ENCODE measurements at regions not wholly inside any gene's neighbourhood (a gene's known extent, or its start where the extent isn't known, plus 50 kb on each side); places are given as distances from the start of the nearest gene placed in this dataset.
A peak's percentile ranks its signal among the peaks of the same experiment; 100 is the strongest.

DNA sequence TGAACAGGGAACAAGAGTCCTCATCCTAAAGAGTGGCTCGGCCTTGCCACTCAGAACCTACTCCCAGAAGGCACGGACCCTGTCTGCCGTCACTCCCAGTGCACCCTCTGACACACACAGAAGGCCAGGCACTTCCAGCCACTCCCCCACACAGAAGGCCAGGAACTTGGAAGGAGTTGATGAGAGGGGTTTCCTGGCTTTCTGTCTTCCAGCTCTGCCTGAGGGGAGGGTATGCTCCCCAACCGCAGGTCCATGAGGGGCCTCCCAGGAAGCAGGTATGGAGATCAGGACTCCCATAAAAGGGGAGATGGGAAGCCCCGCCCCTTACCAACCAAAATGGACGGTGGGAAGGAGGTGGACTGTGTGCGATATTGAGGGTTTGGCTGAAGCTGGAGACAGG is 247.6 kb upstream of the IRX4 start:
- Mint-ChIP-seq H3K27me3 (peaks cover 0 to 6% (median 0%) of the 10 kb centered on the region in 3 donors), H3K27ac (no peak overlapping the region), H3K9me3 (peaks cover 0 to 5% (median 0%) of the 10 kb centered on the region in 7 donors), H3K4me1 (peaks cover 0 to 2% (median 0%) of the 10 kb centered on the region in 3 donors), H3K4me3 (no peak overlapping the region), H3K36me3 (no peaks in the 10 kb centered on the region)
- no peak for ATAC-seq (ENCODE audit: low read depth in 2 of 2)
- no peak for DNase-seq

DNA sequence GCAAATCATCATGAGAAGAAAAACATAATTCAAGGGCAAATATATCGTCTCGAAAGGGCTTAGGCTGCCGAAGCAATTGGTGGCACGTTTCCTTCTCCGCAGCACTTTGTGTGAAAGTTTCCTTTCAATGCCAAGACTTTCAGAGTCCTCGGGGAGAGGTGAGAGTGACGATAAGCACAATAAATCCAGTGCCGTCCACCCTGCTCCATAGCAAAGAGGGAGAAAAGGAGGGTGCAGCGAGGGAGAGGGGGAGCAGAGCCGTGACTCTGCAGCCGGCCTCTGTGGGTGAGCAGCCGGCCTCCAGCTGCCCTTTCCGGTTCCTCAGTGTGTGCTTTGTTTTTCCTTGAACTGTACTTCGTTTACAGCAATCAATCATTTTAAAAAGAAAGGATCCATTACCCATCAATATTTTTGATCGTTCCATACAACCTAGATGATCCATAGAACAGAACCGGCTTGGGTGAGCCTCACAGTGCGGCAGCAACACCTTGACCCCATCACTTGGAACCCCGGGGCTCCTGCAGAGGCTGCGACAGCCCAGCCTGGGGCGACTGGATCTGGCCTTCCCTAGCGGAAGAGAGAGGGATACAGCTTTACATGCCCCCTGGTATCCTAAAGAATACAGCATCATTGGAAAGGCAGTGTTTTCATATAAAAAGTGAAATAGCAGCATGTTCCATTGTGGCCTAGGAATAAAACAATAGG is 247.0 kb upstream of the IRX4 start:
- DNase-seq = no peak
- Mint-ChIP-seq H3K4me1 (peaks cover 0 to 2% (median 0%) of the 10 kb centered on the region in 3 donors), H3K36me3 (no peaks in the 10 kb centered on the region), H3K27me3 (peaks cover 0 to 12% (median 0%) of the 10 kb centered on the region in 3 donors), H3K4me3 (no peak overlapping the region), H3K27ac (no peak overlapping the region), H3K9me3 (peaks cover 0 to 5% (median 2%) of the 10 kb centered on the region in 7 donors)
- ATAC-seq (ENCODE audit: low read depth in 2 of 2) = no peak

DNA sequence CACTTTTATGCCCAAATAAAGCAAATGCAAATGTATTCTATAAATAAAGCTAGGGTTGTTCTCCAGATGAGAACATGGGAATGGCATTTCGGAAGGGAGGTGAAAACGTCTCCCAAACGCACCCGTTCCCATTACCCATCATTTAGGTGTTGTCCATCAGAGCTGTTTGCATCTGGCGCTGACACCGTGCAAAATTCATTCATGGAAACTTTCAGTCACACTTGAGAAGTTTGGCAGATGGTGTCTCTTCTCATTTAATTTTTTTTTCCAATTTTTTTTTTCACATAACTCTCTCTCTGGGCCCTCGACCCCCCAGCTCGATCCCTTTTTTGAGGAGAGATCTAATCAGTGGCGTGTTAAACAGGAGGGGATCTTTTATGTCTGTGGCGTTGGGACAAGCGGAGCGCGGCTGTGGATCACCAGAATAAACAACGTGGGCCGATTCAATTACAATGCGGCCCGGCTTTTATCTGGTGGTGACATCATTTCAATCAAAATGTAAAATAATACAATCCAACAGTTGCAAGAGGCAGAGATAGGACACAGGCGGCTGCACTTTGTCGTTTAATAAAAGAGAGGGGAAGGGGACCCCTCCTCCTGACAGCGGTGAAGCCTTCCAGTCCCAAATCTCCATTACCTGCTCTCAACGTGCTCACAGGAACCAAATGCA is 246.1 kb upstream of the IRX4 start:
- Mint-ChIP-seq H3K9me3 (peaks cover 0 to 5% (median 2%) of the 10 kb centered on the region in 7 donors), H3K27ac (no peak overlapping the region), H3K36me3 (no peaks in the 10 kb centered on the region), H3K27me3 (peaks cover 0 to 12% (median 0%) of the 10 kb centered on the region in 3 donors), H3K4me3 (no peak overlapping the region), H3K4me1 (peaks cover 0 to 2% (median 0%) of the 10 kb centered on the region in 3 donors)
- DNase-seq = no peak
- ATAC-seq (ENCODE audit: low read depth in 2 of 2) = no peak

DNA sequence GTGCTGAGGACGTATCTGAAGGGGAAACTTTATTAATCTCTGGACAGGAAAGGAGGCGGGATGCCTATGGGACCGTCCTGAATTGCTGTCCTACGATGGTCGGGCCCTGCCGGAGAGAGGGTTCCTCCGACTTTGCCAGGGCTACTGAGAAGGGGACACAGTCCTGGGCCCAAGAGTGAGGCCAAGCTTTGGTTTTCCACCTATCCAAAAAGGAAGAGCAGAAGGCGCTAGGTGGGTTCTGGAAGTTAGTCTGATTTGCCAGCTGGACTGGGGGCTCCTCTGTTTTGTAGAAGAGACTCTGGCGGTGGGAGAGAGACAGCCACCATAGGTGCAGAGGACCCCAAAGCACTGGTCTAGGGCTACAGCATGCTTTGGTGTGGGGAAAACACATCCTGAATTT is 243.8 kb upstream of the IRX4 start:
- Mint-ChIP-seq H3K27me3 (peaks cover 0 to 12% (median 0%) of the 10 kb centered on the region in 3 donors), H3K4me3 (no peak overlapping the region), H3K9me3 (peaks cover 0 to 11% (median 6%) of the 10 kb centered on the region in 7 donors), H3K4me1 (no peaks in the 10 kb centered on the region), H3K36me3 (no peaks in the 10 kb centered on the region), H3K27ac (no peak overlapping the region)
- ATAC-seq (ENCODE audit: low read depth in 2 of 2) (no peak), DNase-seq (no peak)

DNA sequence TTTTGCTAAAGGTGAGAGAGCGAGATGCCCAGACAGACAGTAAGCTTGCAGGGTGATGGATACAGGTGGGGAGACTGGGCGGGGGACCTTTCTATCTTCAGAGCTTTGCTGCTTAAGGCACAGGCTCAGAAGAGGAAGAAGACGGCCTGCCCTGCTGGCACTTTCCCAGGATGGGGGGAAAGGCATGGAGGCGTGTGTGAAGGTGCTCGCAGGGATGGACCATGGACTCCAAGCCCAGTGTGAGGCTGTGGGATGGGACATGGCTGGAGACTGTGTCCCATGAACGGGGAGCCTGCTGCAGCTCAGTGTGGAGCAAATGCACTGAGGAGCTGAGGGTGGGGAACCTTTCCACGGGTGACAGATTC is 243.2 kb upstream of the IRX4 start:
- Mint-ChIP-seq H3K27me3 (peaks cover 0 to 12% (median 1%) of the 10 kb centered on the region in 3 donors), H3K4me3 (no peak overlapping the region), H3K27ac (no peak overlapping the region), H3K4me1 (no peaks in the 10 kb centered on the region), H3K9me3 (peaks cover 0 to 13% (median 9%) of the 10 kb centered on the region in 7 donors), H3K36me3 (no peaks in the 10 kb centered on the region)
- ATAC-seq (ENCODE audit: low read depth in 2 of 2) (no peak), DNase-seq (no peak)

DNA sequence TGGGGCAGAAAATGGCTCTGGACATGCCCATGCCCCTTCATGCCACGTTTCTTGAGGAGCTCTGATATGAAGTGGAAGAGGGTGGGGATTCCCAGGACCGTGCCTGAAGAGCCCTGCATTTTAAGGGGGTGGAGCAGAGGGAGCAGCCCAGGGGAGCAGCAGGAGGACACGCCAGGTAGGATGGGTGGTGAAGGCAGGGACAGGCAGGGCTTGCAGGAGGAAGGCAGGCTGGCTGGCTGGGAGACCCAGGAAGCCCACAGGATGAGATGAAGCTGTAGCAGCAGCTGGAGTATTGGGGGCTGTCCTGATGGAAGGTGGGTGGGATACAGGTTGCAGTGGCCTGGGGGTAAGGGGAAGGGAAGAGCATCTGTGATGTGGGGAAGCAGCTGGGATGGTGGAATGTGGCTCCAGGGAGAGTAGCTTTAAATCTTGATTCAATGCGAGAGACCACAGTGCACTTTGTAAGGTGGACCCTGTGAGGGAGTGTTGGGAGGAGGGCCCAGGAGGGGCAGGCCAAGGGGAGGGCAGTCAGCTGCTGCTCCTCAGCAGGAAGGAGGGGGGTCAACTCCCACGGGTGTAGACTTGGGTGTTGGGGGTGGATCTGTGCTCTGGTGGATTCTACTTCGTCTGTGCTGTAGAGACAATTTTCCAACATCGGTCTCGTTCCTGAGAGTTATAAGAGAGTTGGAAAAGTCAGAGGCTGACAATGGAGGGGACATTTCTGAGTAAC is 242.6 kb upstream of the IRX4 start:
- Mint-ChIP-seq H3K4me1 (no peaks in the 10 kb centered on the region), H3K9me3 (peaks cover 0 to 19% (median 11%) of the 10 kb centered on the region in 7 donors), H3K4me3 (peak overlapping the region in 1 of 8 donors; percentile 63), H3K27me3 (peaks cover 0 to 12% (median 5%) of the 10 kb centered on the region in 3 donors), H3K27ac (no peak overlapping the region), H3K36me3 (no peaks in the 10 kb centered on the region)
- ATAC-seq (ENCODE audit: low read depth in 2 of 2) (no peak), DNase-seq (no peak)

DNA sequence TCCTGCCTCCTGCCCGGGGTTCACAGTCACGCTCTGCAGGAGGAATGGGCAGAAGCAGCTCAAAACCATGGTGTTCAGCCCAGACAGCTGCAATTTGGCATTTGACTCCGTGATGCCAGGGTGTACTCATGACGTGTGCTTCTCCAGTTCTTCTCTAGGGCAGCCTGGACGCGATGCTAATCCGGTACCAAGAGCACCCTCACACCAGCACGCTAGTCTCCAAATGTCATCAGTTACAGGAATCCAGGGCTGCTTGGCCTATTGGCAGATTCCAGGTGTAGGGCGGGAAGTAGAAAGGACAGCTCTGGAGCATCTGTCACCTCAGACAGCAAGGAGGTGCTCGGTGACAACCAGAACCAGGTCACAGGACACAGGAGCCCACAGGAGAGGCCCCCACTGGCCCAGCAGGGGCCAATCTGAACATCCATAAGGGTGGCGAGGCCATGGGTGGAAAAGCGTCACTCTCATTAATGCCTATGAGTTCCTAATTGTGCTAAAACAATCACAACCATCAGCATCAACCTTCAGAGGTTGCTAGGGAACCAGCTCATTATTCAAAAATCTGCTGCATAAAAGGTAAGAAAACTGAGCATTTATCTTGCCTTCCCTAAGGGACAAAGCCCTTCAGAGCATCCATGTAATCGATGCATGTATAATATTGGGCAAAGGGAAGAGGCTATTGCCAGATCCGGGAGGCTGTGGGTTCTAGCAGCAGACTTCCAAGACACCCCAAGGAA is 241.9 kb upstream of the IRX4 start:
- Mint-ChIP-seq H3K4me1 (no peaks in the 10 kb centered on the region), H3K4me3 (peak overlapping the region in 1 of 8 donors; percentile 63), H3K27me3 (peaks cover 0 to 12% (median 5%) of the 10 kb centered on the region in 3 donors)

DNA sequence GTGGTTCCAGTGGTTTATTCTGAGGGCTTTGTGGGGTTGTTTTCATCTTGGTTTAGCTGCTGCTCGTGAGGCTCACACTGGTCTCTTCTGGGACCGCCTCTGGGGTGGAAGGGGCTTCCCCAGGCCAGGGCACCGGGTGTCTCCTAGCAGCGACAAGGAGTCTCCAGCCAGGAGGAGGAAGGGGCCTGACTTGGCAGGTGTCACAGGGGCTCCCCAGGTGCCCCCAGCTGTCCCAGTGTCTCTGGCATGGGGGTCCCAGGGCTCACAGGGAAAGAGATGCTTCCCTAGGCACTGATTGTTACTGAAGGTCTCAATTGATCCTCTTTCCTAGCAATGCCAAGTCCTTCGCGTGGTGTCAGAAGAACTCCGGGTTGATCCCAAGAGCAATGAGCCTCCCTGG is 241.1 kb upstream of the IRX4 start:
- H3K9me3 Mint-ChIP-seq = peaks cover 0 to 19% (median 11%) of the 10 kb centered on the region in 7 donors
- H3K4me1 Mint-ChIP-seq = no peaks in the 10 kb centered on the region
- no peak overlapping the region for H3K4me3 Mint-ChIP-seq
- H3K27ac Mint-ChIP-seq = peak overlapping the region in 1 of 6 donors; percentile 24
- H3K27me3 Mint-ChIP-seq = peaks cover 0 to 12% (median 5%) of the 10 kb centered on the region in 3 donors
- no peak for ATAC-seq (ENCODE audit: low read depth in 2 of 2)
- no peak for DNase-seq
- no peaks in the 10 kb centered on the region for H3K36me3 Mint-ChIP-seq

More for the DNA sequence above, 241.9 kb upstream of the IRX4 start:
- DNase-seq (no peak), ATAC-seq (ENCODE audit: low read depth in 2 of 2) (no peak)
- peak overlapping the region in 1 of 6 donors; percentile 65 for H3K27ac Mint-ChIP-seq
- H3K36me3 Mint-ChIP-seq = no peaks in the 10 kb centered on the region
- peaks cover 0 to 19% (median 11%) of the 10 kb centered on the region in 7 donors for H3K9me3 Mint-ChIP-seq

DNA sequence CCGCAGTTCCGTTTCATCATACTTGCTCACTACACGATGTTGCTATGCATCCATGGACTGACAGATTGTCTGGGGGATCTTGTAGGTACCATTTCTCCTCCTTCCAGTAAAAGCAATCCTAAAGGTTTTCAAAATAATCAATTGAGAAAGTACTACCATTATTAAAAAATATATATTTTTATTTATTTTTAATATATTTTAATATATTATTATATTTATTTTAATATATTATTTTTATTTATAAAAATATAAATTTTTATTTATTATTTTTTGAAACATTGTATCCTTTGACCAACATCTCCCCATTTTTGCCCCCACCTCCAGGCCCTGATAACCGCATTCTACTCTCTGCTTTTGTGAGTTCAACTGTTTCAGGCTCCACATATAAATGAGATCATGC is 237.6 kb upstream of the IRX4 start:
- ATAC-seq (ENCODE audit: low read depth in 2 of 2) = no peak

DNA sequence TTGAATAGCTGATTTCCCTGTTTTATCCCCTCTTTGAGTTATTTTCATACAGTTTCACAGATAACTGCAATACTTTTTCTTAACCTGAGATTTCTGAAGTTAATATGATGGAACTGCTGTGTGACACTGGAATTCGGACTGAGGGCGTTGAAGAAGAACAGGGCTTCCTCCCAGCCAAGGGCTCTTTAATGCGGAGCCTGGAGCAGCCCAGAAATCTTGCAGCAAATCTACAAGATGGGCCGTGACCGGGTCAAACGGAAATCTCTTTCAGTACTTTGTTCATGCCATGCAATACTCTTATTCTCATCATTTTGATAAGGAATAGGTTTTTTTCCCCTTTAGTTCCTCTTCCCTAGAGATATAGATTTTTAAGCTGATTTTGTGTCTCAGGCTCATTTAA is 236.8 kb upstream of the IRX4 start:
- Mint-ChIP-seq H3K27me3 (peaks cover 0 to 9% (median 0%) of the 10 kb centered on the region in 3 donors), H3K36me3 (no peaks in the 10 kb centered on the region), H3K27ac (no peak overlapping the region), H3K4me3 (no peak overlapping the region), H3K4me1 (no peaks in the 10 kb centered on the region), H3K9me3 (peaks cover 0 to 19% (median 11%) of the 10 kb centered on the region in 7 donors)
- ATAC-seq (ENCODE audit: low read depth in 2 of 2) = no peak
- no peak for DNase-seq

More for the DNA sequence above, 237.6 kb upstream of the IRX4 start:
- no peaks in the 10 kb centered on the region for H3K36me3 Mint-ChIP-seq
- H3K4me3 Mint-ChIP-seq = no peak overlapping the region
- peaks cover 0 to 6% (median 6%) of the 10 kb centered on the region in 3 donors for H3K27me3 Mint-ChIP-seq
- no peaks in the 10 kb centered on the region for H3K4me1 Mint-ChIP-seq
- peaks cover 0 to 19% (median 11%) of the 10 kb centered on the region in 7 donors for H3K9me3 Mint-ChIP-seq
- H3K27ac Mint-ChIP-seq = no peak overlapping the region
- no peak for DNase-seq

DNA sequence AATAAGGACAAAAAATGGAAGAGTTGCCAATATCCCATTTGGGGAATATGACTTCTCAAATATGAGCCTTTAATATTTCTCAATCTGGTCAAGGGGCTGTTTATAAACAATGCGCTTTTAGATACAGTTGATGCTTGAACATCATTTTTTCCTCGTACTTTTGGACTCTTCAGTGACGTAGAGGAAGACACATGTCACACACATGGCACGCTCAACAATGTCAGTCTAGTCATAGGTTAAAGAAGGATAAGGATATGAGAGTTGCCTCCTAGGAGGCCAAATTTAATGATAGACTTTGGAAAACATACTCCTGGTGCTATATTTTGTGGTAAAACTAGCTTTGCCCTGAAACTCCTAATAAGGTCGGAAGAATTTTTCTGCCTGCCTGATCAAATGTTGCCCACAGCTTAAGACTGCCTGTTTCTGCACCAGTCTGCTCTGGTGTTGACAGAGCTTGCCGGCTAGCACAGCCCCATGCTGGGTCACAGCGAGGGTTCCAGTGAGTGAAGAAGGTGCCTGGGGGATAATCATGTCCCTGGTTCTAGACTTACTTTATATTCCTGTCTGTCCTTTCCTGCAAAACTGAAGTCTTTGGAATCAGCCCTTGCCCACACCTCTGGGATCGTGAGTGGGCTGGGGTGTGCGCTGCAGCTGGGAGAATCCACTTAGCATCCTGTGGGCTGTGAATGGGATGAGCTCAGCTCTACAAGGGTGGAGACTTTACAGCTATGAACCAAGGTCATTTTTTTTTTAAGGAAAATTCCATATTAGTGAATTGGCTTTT is 230.8 kb upstream of the IRX4 start:
- H3K4me3 Mint-ChIP-seq = no peak overlapping the region
- no peaks in the 10 kb centered on the region for H3K4me1 Mint-ChIP-seq
- DNase-seq (no peak), ATAC-seq (ENCODE audit: low read depth in 2 of 2) (no peak)
- H3K27me3 Mint-ChIP-seq = peaks cover 0 to 3% (median 0%) of the 10 kb centered on the region in 3 donors
- H3K9me3 Mint-ChIP-seq = peaks cover 0 to 4% (median 1%) of the 10 kb centered on the region in 7 donors
- H3K36me3 Mint-ChIP-seq = no peaks in the 10 kb centered on the region
- no peak overlapping the region for H3K27ac Mint-ChIP-seq

DNA sequence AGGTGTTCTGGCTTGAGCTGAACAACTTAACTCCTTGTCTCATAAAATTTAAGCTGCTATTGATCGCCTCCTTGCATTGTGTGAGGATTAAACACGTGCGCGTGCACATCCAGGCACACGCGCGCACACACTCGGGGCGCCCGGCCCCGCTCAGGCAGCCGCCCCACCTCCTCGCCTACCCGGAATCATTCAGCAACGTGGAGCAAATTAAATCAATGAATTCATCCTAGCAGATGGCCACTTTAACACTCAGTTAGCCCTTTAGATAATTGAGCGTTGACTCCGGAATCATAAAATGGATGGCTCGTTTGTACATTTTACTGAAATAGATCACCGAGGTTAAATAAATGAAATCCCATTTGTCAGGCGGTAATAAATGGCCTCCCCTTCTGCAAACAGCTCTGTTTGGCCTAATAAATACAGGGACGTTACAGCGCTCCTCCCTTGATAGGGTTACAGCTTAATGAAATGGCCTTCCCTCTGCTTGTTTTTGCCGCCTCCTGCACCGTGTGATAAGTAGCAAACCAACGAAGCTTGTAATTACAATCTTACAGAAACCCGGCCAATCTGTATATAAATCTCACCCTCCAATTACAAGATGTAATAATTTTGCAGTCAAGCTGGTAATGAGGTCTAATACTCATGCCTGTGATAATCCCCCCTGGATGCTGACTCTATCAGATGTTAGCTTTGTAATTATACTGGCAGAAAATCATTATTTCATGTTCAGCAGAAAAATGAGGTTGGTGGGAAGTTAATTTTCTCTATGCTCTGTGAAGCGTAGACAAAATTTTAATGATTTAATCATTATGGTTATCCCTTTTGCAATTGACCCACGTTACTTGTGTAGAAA is 229.7 kb upstream of the IRX4 start:
- no peak overlapping the region for H3K27ac Mint-ChIP-seq
- no peaks in the 10 kb centered on the region for H3K36me3 Mint-ChIP-seq
- ATAC-seq (ENCODE audit: low read depth in 2 of 2) (no peak), DNase-seq (no peak)
- H3K4me1 Mint-ChIP-seq = no peaks in the 10 kb centered on the region
- H3K9me3 Mint-ChIP-seq = peaks cover 0 to 4% (median 1%) of the 10 kb centered on the region in 7 donors
- peaks cover 0 to 3% (median 0%) of the 10 kb centered on the region in 3 donors for H3K27me3 Mint-ChIP-seq
- no peak overlapping the region for H3K4me3 Mint-ChIP-seq
